Stomach (tissue), 4 donors: ENCODE measurements at regions not wholly inside any gene's neighbourhood (a gene's known extent, or its start where the extent isn't known, plus 50 kb on each side); places are given as distances from the start of the nearest gene placed in this dataset.

Experiments used
- POLR2A ChIP-seq, 4 donors: fragments of 450-650 bp; IDR thresholded peaks; one replicate each; pipeline ENCODE4 v1.6.1; 2016; ENCODE audit warnings: antibody characterized with exemption in 4 of 4, control low read depth in 2 of 4, mild to moderate bottlenecking in 1 of 4, moderate library complexity in 1 of 4
- POLR2AphosphoS5 ChIP-seq, 3 donors: sonication (generic); formaldehyde crosslinking; IDR thresholded peaks; one replicate each; pipeline ENCODE4 v1.6.1; 2016; ENCODE audit warnings: antibody characterized with exemption in 3 of 3
- TF ChIP-seq, protein P1 (sequence below), 7 experiments: fragments of 450-650 bp in 4 of 7; fragments of 200-600 bp in 3 of 7; sonication (generic) in 3 of 7; IDR thresholded peaks; one replicate each; pipeline ENCODE4 v1.5.1; 2016 to 2019; ENCODE audit warnings: antibody characterized with exemption in 7 of 7, control low read depth in 2 of 7, mild to moderate bottlenecking in 1 of 7

- TF ChIP-seq, protein P1, sequence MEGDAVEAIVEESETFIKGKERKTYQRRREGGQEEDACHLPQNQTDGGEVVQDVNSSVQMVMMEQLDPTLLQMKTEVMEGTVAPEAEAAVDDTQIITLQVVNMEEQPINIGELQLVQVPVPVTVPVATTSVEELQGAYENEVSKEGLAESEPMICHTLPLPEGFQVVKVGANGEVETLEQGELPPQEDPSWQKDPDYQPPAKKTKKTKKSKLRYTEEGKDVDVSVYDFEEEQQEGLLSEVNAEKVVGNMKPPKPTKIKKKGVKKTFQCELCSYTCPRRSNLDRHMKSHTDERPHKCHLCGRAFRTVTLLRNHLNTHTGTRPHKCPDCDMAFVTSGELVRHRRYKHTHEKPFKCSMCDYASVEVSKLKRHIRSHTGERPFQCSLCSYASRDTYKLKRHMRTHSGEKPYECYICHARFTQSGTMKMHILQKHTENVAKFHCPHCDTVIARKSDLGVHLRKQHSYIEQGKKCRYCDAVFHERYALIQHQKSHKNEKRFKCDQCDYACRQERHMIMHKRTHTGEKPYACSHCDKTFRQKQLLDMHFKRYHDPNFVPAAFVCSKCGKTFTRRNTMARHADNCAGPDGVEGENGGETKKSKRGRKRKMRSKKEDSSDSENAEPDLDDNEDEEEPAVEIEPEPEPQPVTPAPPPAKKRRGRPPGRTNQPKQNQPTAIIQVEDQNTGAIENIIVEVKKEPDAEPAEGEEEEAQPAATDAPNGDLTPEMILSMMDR (IDR thresholded peaks at IDR 0.05), result no peak
- no peak for TF ChIP-seq POLR2AphosphoS5 (IDR thresholded peaks at IDR 0.05)
- TF ChIP-seq POLR2A (IDR thresholded peaks at IDR 0.05), result no peak
These were observed 84.3 kb upstream of the CD53 start for GRCh38 chr1:110788673-110789072.
